Heart right ventricle (tissue), 16 donors: ENCODE measurements at regions not wholly inside any gene's neighbourhood (a gene's known extent, or its start where the extent isn't known, plus 50 kb on each side); places are given as distances from the start of the nearest gene placed in this dataset.
A peak's percentile ranks its signal among the peaks of the same experiment; 100 is the strongest.

Experiments used
- ATAC-seq, 8 donors: fragments of 200-7000 bp; cut with Tn5 transposase; one replicate each; pipeline ENCODE4 v1.9.1; 2020; ENCODE audit warnings: mild to moderate bottlenecking in 8 of 8, moderate library complexity in 8 of 8, moderate number of reproducible peaks in 1 of 8
- DNase-seq, 2 donors: peaks; one replicate each; pipeline ENCODE4 v3.0.0-alpha.2; 2020
- H3K27ac ChIP-seq, 10 donors: fragments of 200-600 bp; sonication (generic) in 2 of 10; one replicate each; pipeline versions ENCODE4 v1.5.0 to v1.8.0; 2020 to 2022; ENCODE audit warnings: mild to moderate bottlenecking in 3 of 10
- H3K27me3 ChIP-seq, 7 donors: fragments of 200-600 bp; one replicate each; pipeline ENCODE4 v1.8.0; 2021 to 2022; ENCODE audit warnings: mild to moderate bottlenecking in 2 of 7
- H3K36me3 ChIP-seq, 9 donors: fragments of 200-600 bp; sonication (generic) in 1 of 9; one replicate each; pipeline versions ENCODE4 v1.5.0 to v1.8.0; 2020 to 2022; ENCODE audit warnings: mild to moderate bottlenecking in 2 of 9
- H3K4me1 ChIP-seq, 9 donors: fragments of 200-600 bp; sonication (generic) in 1 of 9; one replicate each; pipeline versions ENCODE4 v1.5.0 to v1.8.0; 2020 to 2022; ENCODE audit warnings: mild to moderate bottlenecking in 4 of 9
- H3K4me3 ChIP-seq, 10 donors: fragments of 200-600 bp; sonication (generic) in 2 of 10; one replicate each; pipeline versions ENCODE4 v1.5.0 to v1.8.0; 2020 to 2022; ENCODE audit warnings: mild to moderate bottlenecking in 7 of 10, moderate library complexity in 2 of 10
- H3K9me3 ChIP-seq, 11 donors: fragments of 200-600 bp in 10 of 11; sonication (generic) in 2 of 11; one replicate each; pipeline versions ENCODE4 v1.5.0 to v1.8.0; 2013 to 2022; ENCODE audit warnings: mild to moderate bottlenecking in 2 of 11, control low read depth in 1 of 11, moderate library complexity in 1 of 11
- CTCF ChIP-seq, 9 donors: fragments of 200-600 bp; sonication (generic) in 2 of 9; IDR thresholded peaks; one replicate each; pipeline versions ENCODE4 v1.5.0 to v1.8.0; 2021 to 2022; ENCODE audit warnings: antibody characterized with exemption in 9 of 9, mild to moderate bottlenecking in 5 of 9, moderate library complexity in 1 of 9
- WGBS, 2 donors: extraction: QIAGEN DNeasy Blood & Tissue Kit; methylation state at CpG; one replicate each; pipeline ENCODE4 v1.1.7; 2013; ENCODE audit warnings: inconsistent platforms in 1 of 2; 5-methylcytosine and 5-hydroxymethylcytosine counted together
- intact Hi-C, 10 donors: fragments of 100-400 bp; cut with DNase I; formaldehyde crosslinking; loops; one replicate each; pipeline versions ENCODE4 v1.11.1 to v1.14.2; 2022
- donor health status: Arrhythmogenic right ventricular cardiomyopathy.
- donor health status: ischemic (EF 13 %, LVEDD 7.1; RV severe dilation, severe dysfunction).
- donor health status: healthy with polysubstance abuse.
- donor health status: DM: no; HTN: yes; CAD: no.
- donor health status: DM: no; HTN: no; CAD: no.
- donor health status: ischemic (EF 25% LVEDD 6.9; RV normal size, moderate dysfunction).
- donor health status: ischemic (EF 25% LVEDD 5.7; RV mildly dilated, moderate dysfunction).
- donor health status: healthy.
- donor health status: DM: yes; HTN: yes; CAD: no.
- donor health status: Ischemic cardiomyopathy.
- donor health status: ischemic (EF 35%, LVEDD 5.7; RV mildly dilated, moderate dysfunction).
- donor health status: nonischemic (EF 11% LVEDD 7.7; RV severe dilation, severe dysfunction).
- donor health status: DM: yes; HTN: yes; CAD: no.
- donor health status: PGD.
- donor health status: ischemic (EF 29% LVEDD 5.4; RV normal size, mild dysfunction).
- donor health status: nonischemic (EF 23%, LVEDD 6.1; RV moderate dilation, normal function).

GRCh38 chr2:118495290-118495689 lies 352.2 kb downstream of the EN1 start:
- Histone ChIP-seq H3K36me3 (no peaks in the 10 kb centered on the region), H3K4me3 (no peak overlapping the region), H3K9me3 (peaks cover 0 to 9% (median 0%) of the 10 kb centered on the region in 11 donors), H3K27me3 (peaks cover 0 to 13% (median 0%) of the 10 kb centered on the region in 7 donors), H3K27ac (no peak overlapping the region), H3K4me1 (no peaks in the 10 kb centered on the region)
- intact Hi-C loops, result no loop called here
- 62 to 82% methylated on average over 4 of the region's 4 CpGs for WGBS, 2 donors
- ATAC-seq, result no peak
- no peak for TF ChIP-seq CTCF (IDR thresholded peaks at IDR 0.05)
- no peak for DNase-seq

- no peaks in the 10 kb centered on the region for H3K4me1 ChIP-seq
- intact Hi-C loops, result no loop called here
- WGBS, 2 donors, result 72 to 78% methylated on average over 7 of the region's 7 CpGs
- no peak overlapping the region for H3K27ac ChIP-seq
- no peaks in the 10 kb centered on the region for H3K36me3 ChIP-seq
- TF ChIP-seq CTCF (IDR thresholded peaks at IDR 0.05), result no peak
- H3K4me3 ChIP-seq, result no peak overlapping the region
- ATAC-seq (no peak), DNase-seq (no peak)
- peaks cover 0 to 9% (median 0%) of the 10 kb centered on the region in 11 donors for H3K9me3 ChIP-seq
- H3K27me3 ChIP-seq, result peaks cover 0 to 20% (median 3%) of the 10 kb centered on the region in 7 donors
Measured at GRCh38 chr2:118493213-118493612, 354.2 kb downstream of the EN1 start.

- peak in 1 of 9 donors; percentile 13 for TF ChIP-seq CTCF (IDR thresholded peaks at IDR 0.05)
- no peaks in the 10 kb centered on the region for H3K36me3 ChIP-seq
- ATAC-seq (no peak), DNase-seq (no peak)
- no peak overlapping the region for H3K4me3 ChIP-seq
- no peaks in the 10 kb centered on the region for H3K4me1 ChIP-seq
- intact Hi-C loops, result no loop called here
- H3K27ac ChIP-seq, result no peak overlapping the region
- H3K9me3 ChIP-seq, result peaks cover 0 to 9% (median 0%) of the 10 kb centered on the region in 11 donors
- peaks cover 0 to 20% (median 0%) of the 10 kb centered on the region in 7 donors for H3K27me3 ChIP-seq
Measured at GRCh38 chr2:118492335-118492734, 355.1 kb downstream of the EN1 start.

- no peak for ATAC-seq
- no peaks in the 10 kb centered on the region for H3K4me1 ChIP-seq
Measured at GRCh38 chr2:118490330-118490729, 357.1 kb downstream of the EN1 start.

More at GRCh38 chr2:118490330-118490729, 357.1 kb downstream of the EN1 start:
- no peak for TF ChIP-seq CTCF (IDR thresholded peaks at IDR 0.05)
- WGBS, 2 donors, result 50 to 69% methylated on average over 4 of the region's 4 CpGs
- DNase-seq, result no peak
- intact Hi-C loops, result no loop called here
- no peak overlapping the region for H3K27ac ChIP-seq
- H3K27me3 ChIP-seq, result peaks cover 0 to 20% (median 0%) of the 10 kb centered on the region in 7 donors
- H3K4me3 ChIP-seq, result no peak overlapping the region
- H3K36me3 ChIP-seq, result no peaks in the 10 kb centered on the region
- H3K9me3 ChIP-seq, result peaks cover 0 to 9% (median 0%) of the 10 kb centered on the region in 11 donors
